ENCODE measurements at regions not wholly inside any gene's neighbourhood (a gene's known extent, or its start where the extent isn't known, plus 50 kb on each side); places are given as distances from the start of the nearest gene placed in this dataset.

- no peaks in the 10 kb centered on the region for H3K4me1 ChIP-seq (ENCODE audit: insufficient read depth, low read length)
- H4K20me1 ChIP-seq (ENCODE audit: insufficient read depth, low read length) = no peaks in the 10 kb centered on the region
- ATAC-seq (ENCODE audit: insufficient read depth, low read depth) (no peak), DNase-seq (no peak)
- H3K4me3 ChIP-seq (ENCODE audit: low read depth in 1 of 2, low read length in 2 of 2) = no peak overlapping the region
- H3K79me2 ChIP-seq (ENCODE audit: insufficient read depth, low read length) = no peaks in the 10 kb centered on the region
- no peak overlapping the region for H3K4me2 ChIP-seq (ENCODE audit: insufficient read depth, low read length)
- no peak overlapping the region for H3K27ac ChIP-seq (ENCODE audit: low read length)
- H2AFZ ChIP-seq (ENCODE audit: low read depth, low read length) = no peak overlapping the region
- no peak for TF ChIP-seq EZH2 (IDR thresholded peaks at IDR 0.05; ENCODE audit: borderline replicate concordance, low read depth, low read length, severe bottlenecking)
- no peak for TF ChIP-seq CTCF (IDR thresholded peaks at IDR 0.05; ENCODE audit: borderline replicate concordance, extremely low read depth, low read length, poor library complexity, severe bottlenecking)
- no peaks in the 10 kb centered on the region for H3K9me3 ChIP-seq (ENCODE audit: insufficient read depth, low read length, severe bottlenecking)
- no peaks in the 10 kb centered on the region for H3K27me3 ChIP-seq (ENCODE audit: insufficient read depth, low read length, poor library complexity)
- no peaks in the 10 kb centered on the region for H3K36me3 ChIP-seq (ENCODE audit: insufficient read depth, low read length)
- no peak overlapping the region for H3K9ac ChIP-seq (ENCODE audit: low read depth, low read length)
Observed at GRCh38 chr18:69330385-69331005, 70.2 kb upstream of the DOK6 start.

GRCh38 chr18:69349912-69350597 is 50.6 kb upstream of the DOK6 start:
- Histone ChIP-seq H3K27me3 (ENCODE audit: insufficient read depth, low read length, poor library complexity) (no peaks in the 10 kb centered on the region), H4K20me1 (ENCODE audit: insufficient read depth, low read length) (no peaks in the 10 kb centered on the region), H3K4me1 (ENCODE audit: insufficient read depth, low read length) (no peaks in the 10 kb centered on the region), H3K4me2 (ENCODE audit: insufficient read depth, low read length) (no peak overlapping the region), H2AFZ (ENCODE audit: low read depth, low read length) (no peak overlapping the region), H3K36me3 (ENCODE audit: insufficient read depth, low read length) (no peaks in the 10 kb centered on the region), H3K4me3 (ENCODE audit: low read depth in 1 of 2, low read length in 2 of 2) (no peak overlapping the region), H3K9me3 (ENCODE audit: insufficient read depth, low read length, severe bottlenecking) (no peaks in the 10 kb centered on the region), H3K79me2 (ENCODE audit: insufficient read depth, low read length) (no peaks in the 10 kb centered on the region), H3K27ac (ENCODE audit: low read length) (no peak overlapping the region), H3K9ac (ENCODE audit: low read depth, low read length) (no peak overlapping the region)
- TF ChIP-seq CTCF (IDR thresholded peaks at IDR 0.05; ENCODE audit: borderline replicate concordance, extremely low read depth, low read length, poor library complexity, severe bottlenecking) (no peak), EZH2 (IDR thresholded peaks at IDR 0.05; ENCODE audit: borderline replicate concordance, low read depth, low read length, severe bottlenecking) (no peak)
- ATAC-seq (ENCODE audit: insufficient read depth, low read depth) (no peak), DNase-seq (no peak)
